Glutamatergic neuron (in vitro differentiated cells): ENCODE measurements at regions not wholly inside any gene's neighbourhood (a gene's known extent, or its start where the extent isn't known, plus 50 kb on each side); places are given as distances from the start of the nearest gene placed in this dataset.
A peak's percentile ranks its signal among the peaks of the same experiment; 100 is the strongest.

Experiments
- DNase-seq: peaks from one replicate; pipeline ENCODE4 v3.0.0; 2022
- H3K27ac Mint-ChIP-seq: one replicate; pipeline ENCODE4 v1.8.0; 2020; ENCODE audit warnings: mild to moderate bottlenecking, mixed read lengths, inconsistent platforms; ENCODE audit not compliant: unreplicated experiment
- H3K27me3 Mint-ChIP-seq: one replicate; pipeline ENCODE4 v1.8.0; 2020; ENCODE audit warnings: mild to moderate bottlenecking, moderate library complexity, mixed read lengths, inconsistent platforms; ENCODE audit not compliant: unreplicated experiment
- H3K36me3 Mint-ChIP-seq: one replicate; pipeline ENCODE4 v1.8.0; 2020; ENCODE audit warnings: mild to moderate bottlenecking, mixed read lengths, inconsistent platforms; ENCODE audit not compliant: unreplicated experiment
- H3K4me1 Mint-ChIP-seq: one replicate; pipeline ENCODE4 v1.8.0; 2020; ENCODE audit warnings: mild to moderate bottlenecking, low read depth, mixed read lengths, inconsistent platforms; ENCODE audit not compliant: unreplicated experiment
- H3K4me3 Mint-ChIP-seq: one replicate; pipeline ENCODE4 v1.8.0; 2020; ENCODE audit warnings: mild to moderate bottlenecking, mixed read lengths, inconsistent platforms; ENCODE audit not compliant: unreplicated experiment
- H3K9me3 Mint-ChIP-seq: one replicate; pipeline ENCODE4 v1.8.0; 2020; ENCODE audit warnings: mild to moderate bottlenecking, moderate library complexity, mixed read lengths, inconsistent platforms; ENCODE audit not compliant: unreplicated experiment
- CTCF ChIP-seq: fragments of 200-600 bp; sonication (generic); IDR thresholded peaks from one replicate; pipeline ENCODE4 v1.5.0; 2021; ENCODE audit not compliant: partially characterized antibody, unreplicated experiment

GRCh38 chr13:76813000-76813691 lies 73.1 kb downstream of the KCTD12 start:
- H3K27me3 Mint-ChIP-seq = peaks cover 6% of the 10 kb centered on the region
- H3K9me3 Mint-ChIP-seq = peaks cover 10% of the 10 kb centered on the region
- DNase-seq = no peak

GRCh38 chr13:76812206-76812897 lies 73.9 kb downstream of the KCTD12 start:
- peak; percentile 28 for DNase-seq
- peaks cover 6% of the 10 kb centered on the region for H3K27me3 Mint-ChIP-seq
- no peak for TF ChIP-seq CTCF
- peaks cover 10% of the 10 kb centered on the region for H3K9me3 Mint-ChIP-seq
- H3K36me3 Mint-ChIP-seq = peaks cover 11% of the 10 kb centered on the region
- peaks cover 14% of the 10 kb centered on the region for H3K4me1 Mint-ChIP-seq
- H3K27ac Mint-ChIP-seq = peak overlapping the region; percentile 90
- peak overlapping the region; percentile 57 for H3K4me3 Mint-ChIP-seq

More at GRCh38 chr13:76813000-76813691, 73.1 kb downstream of the KCTD12 start:
- peaks cover 14% of the 10 kb centered on the region for H3K4me1 Mint-ChIP-seq
- H3K27ac Mint-ChIP-seq = no peak overlapping the region
- no peak overlapping the region for H3K4me3 Mint-ChIP-seq
- peaks cover 7% of the 10 kb centered on the region for H3K36me3 Mint-ChIP-seq
- TF ChIP-seq CTCF = no peak

GRCh38 chr13:76809389-76809788 lies 76.8 kb downstream of the KCTD12 start:
- Mint-ChIP-seq H3K36me3 (peaks cover 11% of the 10 kb centered on the region), H3K9me3 (peaks cover 10% of the 10 kb centered on the region), H3K4me3 (no peak overlapping the region), H3K4me1 (peaks cover 14% of the 10 kb centered on the region), H3K27ac (no peak overlapping the region), H3K27me3 (peaks cover 6% of the 10 kb centered on the region)
- TF ChIP-seq CTCF = no peak
- DNase-seq = no peak

- TF ChIP-seq CTCF = no peak
- peaks cover 11% of the 10 kb centered on the region for H3K36me3 Mint-ChIP-seq
- H3K27me3 Mint-ChIP-seq = peaks cover 6% of the 10 kb centered on the region
Measured at GRCh38 chr13:76808927-76809326, 77.3 kb downstream of the KCTD12 start.

GRCh38 chr13:76804801-76805200 lies 81.4 kb downstream of the KCTD12 start:
- no peak for TF ChIP-seq CTCF
- Mint-ChIP-seq H3K36me3 (peaks cover 15% of the 10 kb centered on the region), H3K27ac (no peak overlapping the region), H3K4me1 (no peaks in the 10 kb centered on the region), H3K4me3 (no peak overlapping the region), H3K27me3 (no peaks in the 10 kb centered on the region), H3K9me3 (no peaks in the 10 kb centered on the region)
- no peak for DNase-seq

More at GRCh38 chr13:76808927-76809326, 77.3 kb downstream of the KCTD12 start:
- peaks cover 14% of the 10 kb centered on the region for H3K4me1 Mint-ChIP-seq
- H3K9me3 Mint-ChIP-seq = peaks cover 10% of the 10 kb centered on the region
- DNase-seq = no peak
- H3K4me3 Mint-ChIP-seq = no peak overlapping the region
- no peak overlapping the region for H3K27ac Mint-ChIP-seq
